ENCODE measurements at regions not wholly inside any gene's neighbourhood (a gene's known extent, or its start where the extent isn't known, plus 50 kb on each side); places are given as distances from the start of the nearest gene placed in this dataset.

DNA sequence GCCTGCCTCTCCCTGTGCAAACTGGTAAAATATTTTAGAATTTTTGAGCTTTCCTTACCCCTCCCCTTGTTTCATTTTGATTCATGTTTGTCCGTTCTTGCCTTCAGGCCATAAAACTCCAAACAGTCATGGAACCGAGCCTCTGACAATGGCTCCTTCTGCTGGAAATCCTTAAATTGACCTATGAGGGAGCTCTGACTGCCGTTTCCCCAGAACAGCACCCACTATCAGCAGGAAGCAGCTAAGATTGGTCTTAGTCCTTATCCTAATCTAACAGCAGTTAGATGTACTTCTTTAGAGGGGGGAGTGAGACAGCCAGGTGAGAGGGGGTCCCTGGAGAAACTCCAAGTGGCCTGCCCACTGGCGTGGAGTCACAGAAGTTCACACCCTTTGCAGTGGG, 106.7 kb downstream of the FAM174A start:
- Histone ChIP-seq H3K36me3 (ENCODE audit: control insufficient read depth, insufficient read depth, low read length) (no peaks in the 10 kb centered on the region), H3K4me1 (ENCODE audit: control insufficient read depth, insufficient read depth, low read length) (no peaks in the 10 kb centered on the region), H3K9me3 (ENCODE audit: control insufficient read depth, insufficient read depth, low read length) (no peaks in the 10 kb centered on the region), H3K27ac (ENCODE audit: low read length) (no peak overlapping the region), H3K27me3 (ENCODE audit: control insufficient read depth, insufficient read depth, low read length) (no peaks in the 10 kb centered on the region), H3K4me3 (ENCODE audit: low read length) (no peak overlapping the region)
- H3K4me1 Mint-ChIP-seq = no peaks in the 10 kb centered on the region
- H3K27ac Mint-ChIP-seq = no peak overlapping the region
- no peak overlapping the region for H3K4me3 Mint-ChIP-seq
- H3K9me3 Mint-ChIP-seq = no peaks in the 10 kb centered on the region
- TF ChIP-seq, protein P1, sequence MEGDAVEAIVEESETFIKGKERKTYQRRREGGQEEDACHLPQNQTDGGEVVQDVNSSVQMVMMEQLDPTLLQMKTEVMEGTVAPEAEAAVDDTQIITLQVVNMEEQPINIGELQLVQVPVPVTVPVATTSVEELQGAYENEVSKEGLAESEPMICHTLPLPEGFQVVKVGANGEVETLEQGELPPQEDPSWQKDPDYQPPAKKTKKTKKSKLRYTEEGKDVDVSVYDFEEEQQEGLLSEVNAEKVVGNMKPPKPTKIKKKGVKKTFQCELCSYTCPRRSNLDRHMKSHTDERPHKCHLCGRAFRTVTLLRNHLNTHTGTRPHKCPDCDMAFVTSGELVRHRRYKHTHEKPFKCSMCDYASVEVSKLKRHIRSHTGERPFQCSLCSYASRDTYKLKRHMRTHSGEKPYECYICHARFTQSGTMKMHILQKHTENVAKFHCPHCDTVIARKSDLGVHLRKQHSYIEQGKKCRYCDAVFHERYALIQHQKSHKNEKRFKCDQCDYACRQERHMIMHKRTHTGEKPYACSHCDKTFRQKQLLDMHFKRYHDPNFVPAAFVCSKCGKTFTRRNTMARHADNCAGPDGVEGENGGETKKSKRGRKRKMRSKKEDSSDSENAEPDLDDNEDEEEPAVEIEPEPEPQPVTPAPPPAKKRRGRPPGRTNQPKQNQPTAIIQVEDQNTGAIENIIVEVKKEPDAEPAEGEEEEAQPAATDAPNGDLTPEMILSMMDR (IDR thresholded peaks at IDR 0.05) = no peak
- intact Hi-C loops (cut with micrococcal nuclease) = no loop called here
- no peak for ATAC-seq
- no peak for DNase-seq
- WGBS (ENCODE audit: insufficient coverage) = 57% methylated on average over 4 of the region's 4 CpGs
- H3K36me3 Mint-ChIP-seq = no peaks in the 10 kb centered on the region
- H3K27me3 Mint-ChIP-seq (ENCODE audit: low read depth in 2 of 2) = peaks cover 0 to 2% of the 10 kb centered on the region in 2 donors

DNA sequence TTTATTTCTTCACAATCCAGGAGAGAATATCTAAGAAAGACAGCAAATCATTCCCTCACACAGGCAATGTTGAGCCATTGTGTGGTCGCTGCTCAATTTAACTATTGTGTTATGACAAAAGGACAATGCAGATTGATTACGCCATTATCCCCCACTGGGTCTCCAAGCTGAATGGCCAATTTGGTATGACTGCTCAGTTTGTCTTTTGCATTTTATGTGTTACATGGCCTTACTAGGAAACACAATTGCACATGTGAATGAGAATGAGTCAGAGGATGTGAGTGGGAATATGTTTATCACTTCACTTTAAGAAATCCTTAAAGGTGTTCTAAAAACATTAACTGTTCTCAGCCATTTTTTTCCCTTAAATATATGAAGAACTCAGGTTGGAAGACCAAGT, 108.3 kb downstream of the FAM174A start:
- Histone ChIP-seq H3K27me3 (ENCODE audit: control insufficient read depth, insufficient read depth, low read length) (no peaks in the 10 kb centered on the region), H3K9me3 (ENCODE audit: control insufficient read depth, insufficient read depth, low read length) (no peaks in the 10 kb centered on the region), H3K4me3 (ENCODE audit: low read length) (no peak overlapping the region), H3K4me1 (ENCODE audit: control insufficient read depth, insufficient read depth, low read length) (no peaks in the 10 kb centered on the region), H3K36me3 (ENCODE audit: control insufficient read depth, insufficient read depth, low read length) (no peaks in the 10 kb centered on the region), H3K27ac (ENCODE audit: low read length) (no peak overlapping the region)
- whole genome bisulfite sequencing (ENCODE audit: insufficient coverage) = 97% methylated on average over 2 of the region's 2 CpGs
- H3K36me3 Mint-ChIP-seq = no peaks in the 10 kb centered on the region
- no peak overlapping the region for H3K4me3 Mint-ChIP-seq
- peaks cover 0 to 2% of the 10 kb centered on the region in 2 donors for H3K27me3 Mint-ChIP-seq (ENCODE audit: low read depth in 2 of 2)
- intact Hi-C loops (cut with micrococcal nuclease) = no loop called here
- ATAC-seq (no peak), DNase-seq (no peak)
- TF ChIP-seq, protein P1 (IDR thresholded peaks at IDR 0.05) = no peak
- no peaks in the 10 kb centered on the region for H3K4me1 Mint-ChIP-seq
- no peak overlapping the region for H3K27ac Mint-ChIP-seq
- H3K9me3 Mint-ChIP-seq = no peaks in the 10 kb centered on the region

DNA sequence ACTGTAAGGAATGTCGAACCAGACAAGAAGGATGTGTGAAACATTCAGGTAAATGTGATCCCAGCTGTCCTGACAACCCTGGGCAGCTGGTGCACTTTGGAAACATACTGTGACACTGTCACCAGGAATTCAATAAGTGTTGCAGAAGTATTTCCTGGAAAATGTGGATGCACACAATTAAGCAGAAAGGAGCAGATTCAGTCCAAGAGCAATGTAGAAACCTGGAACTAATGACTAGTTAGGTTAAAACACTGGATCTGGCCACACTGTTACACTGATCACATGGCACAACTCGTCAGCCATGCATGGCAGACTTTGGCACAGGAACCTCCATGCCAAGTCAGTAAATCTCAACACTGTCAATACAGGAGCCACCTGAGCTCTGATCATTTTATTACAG, 109.0 kb downstream of the FAM174A start:
- WGBS (ENCODE audit: insufficient coverage) = 88% methylated on average over 2 of the region's 2 CpGs

DNA sequence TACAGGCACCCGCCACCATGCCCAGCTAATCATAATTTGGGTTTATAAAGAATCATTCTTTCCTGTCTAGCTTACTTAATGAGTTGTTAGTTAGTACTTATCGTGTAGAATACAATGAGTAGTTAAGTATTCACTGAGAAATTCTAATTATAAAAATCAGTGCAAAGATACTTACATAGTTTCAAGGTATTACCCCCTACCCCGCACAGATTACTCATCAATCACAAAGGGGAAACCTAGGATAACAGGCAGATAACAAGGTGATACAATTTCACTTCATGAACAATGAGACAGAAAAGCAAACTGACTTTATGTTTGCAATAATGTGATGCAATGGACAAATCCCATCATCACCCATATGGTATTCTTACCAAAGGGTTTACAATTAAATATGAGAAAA, 109.6 kb downstream of the FAM174A start:
- Mint-ChIP-seq H3K9me3 (no peaks in the 10 kb centered on the region), H3K4me3 (no peak overlapping the region), H3K36me3 (no peaks in the 10 kb centered on the region), H3K4me1 (no peaks in the 10 kb centered on the region), H3K27ac (no peak overlapping the region), H3K27me3 (ENCODE audit: low read depth in 2 of 2) (peaks cover 0 to 2% of the 10 kb centered on the region in 2 donors)
- TF ChIP-seq, protein P1 (IDR thresholded peaks at IDR 0.05) = no peak
- ATAC-seq (no peak), DNase-seq (no peak)
- no peak overlapping the region for H3K4me3 ChIP-seq (ENCODE audit: low read length)
- no peaks in the 10 kb centered on the region for H3K36me3 ChIP-seq (ENCODE audit: control insufficient read depth, insufficient read depth, low read length)
- intact Hi-C loops (cut with micrococcal nuclease) = no loop called here
- H3K27me3 ChIP-seq (ENCODE audit: control insufficient read depth, insufficient read depth, low read length) = no peaks in the 10 kb centered on the region
- H3K4me1 ChIP-seq (ENCODE audit: control insufficient read depth, insufficient read depth, low read length) = no peaks in the 10 kb centered on the region
- no CpG with 5 or more reads among the region's 3 CpGs for WGBS (ENCODE audit: insufficient coverage)
- no peak overlapping the region for H3K27ac ChIP-seq (ENCODE audit: low read length)
- H3K9me3 ChIP-seq (ENCODE audit: control insufficient read depth, insufficient read depth, low read length) = no peaks in the 10 kb centered on the region

More for the DNA sequence above, 109.0 kb downstream of the FAM174A start:
- no peak overlapping the region for H3K27ac Mint-ChIP-seq
- no peaks in the 10 kb centered on the region for H3K36me3 Mint-ChIP-seq
- no peaks in the 10 kb centered on the region for H3K9me3 ChIP-seq (ENCODE audit: control insufficient read depth, insufficient read depth, low read length)
- H3K4me3 Mint-ChIP-seq = no peak overlapping the region
- no peak overlapping the region for H3K27ac ChIP-seq (ENCODE audit: low read length)
- H3K4me1 Mint-ChIP-seq = no peaks in the 10 kb centered on the region
- DNase-seq (no peak), ATAC-seq (no peak)
- TF ChIP-seq, protein P1 (IDR thresholded peaks at IDR 0.05) = no peak
- no peaks in the 10 kb centered on the region for H3K4me1 ChIP-seq (ENCODE audit: control insufficient read depth, insufficient read depth, low read length)
- H3K27me3 ChIP-seq (ENCODE audit: control insufficient read depth, insufficient read depth, low read length) = no peaks in the 10 kb centered on the region
- H3K4me3 ChIP-seq (ENCODE audit: low read length) = no peak overlapping the region
- no peaks in the 10 kb centered on the region for H3K9me3 Mint-ChIP-seq
- intact Hi-C loops (cut with micrococcal nuclease) = no loop called here
- peaks cover 0 to 2% of the 10 kb centered on the region in 2 donors for H3K27me3 Mint-ChIP-seq (ENCODE audit: low read depth in 2 of 2)
- no peaks in the 10 kb centered on the region for H3K36me3 ChIP-seq (ENCODE audit: control insufficient read depth, insufficient read depth, low read length)

Data from natural killer cell (primary cell).